ENCODE measurements at regions not wholly inside any gene's neighbourhood (a gene's known extent, or its start where the extent isn't known, plus 50 kb on each side); places are given as distances from the start of the nearest gene placed in this dataset.

GRCh38 chr20:39691151-39691862 is 729.2 kb downstream of the DHX35 start:
- peaks cover 26% of the 10 kb centered on the region for H3K9me3 Mint-ChIP-seq
- no peaks in the 10 kb centered on the region for H3K36me3 Mint-ChIP-seq (ENCODE audit: low read depth)
- H3K27me3 Mint-ChIP-seq (ENCODE audit: insufficient read depth): no peaks in the 10 kb centered on the region
- no peak overlapping the region for H3K27ac Mint-ChIP-seq
- H3K4me1 Mint-ChIP-seq (ENCODE audit: low read depth): no peaks in the 10 kb centered on the region
- no peak for TF ChIP-seq CTCF (IDR thresholded peaks at IDR 0.05)
- H3K4me3 Mint-ChIP-seq: no peak overlapping the region
- DNase-seq: no peak

- no peak for DNase-seq
- peaks cover 20% of the 10 kb centered on the region for H3K9me3 Mint-ChIP-seq
- H3K27ac Mint-ChIP-seq: no peak overlapping the region
- H3K36me3 Mint-ChIP-seq (ENCODE audit: low read depth): peaks cover 3% of the 10 kb centered on the region; the same call in 1 of the 2 replicates
- H3K4me3 Mint-ChIP-seq: no peak overlapping the region
- TF ChIP-seq CTCF (IDR thresholded peaks at IDR 0.05): no peak
- H3K27me3 Mint-ChIP-seq (ENCODE audit: insufficient read depth): peaks cover 2% of the 10 kb centered on the region
- H3K4me1 Mint-ChIP-seq (ENCODE audit: low read depth): no peaks in the 10 kb centered on the region
These were observed 714.8 kb downstream of the DHX35 start for GRCh38 chr20:39676857-39677391.

GRCh38 chr20:39676241-39676640 is 714.1 kb downstream of the DHX35 start:
- Mint-ChIP-seq H3K4me3 (no peak overlapping the region), H3K27ac (no peak overlapping the region), H3K4me1 (ENCODE audit: low read depth) (no peaks in the 10 kb centered on the region), H3K36me3 (ENCODE audit: low read depth) (peaks cover 3% of the 10 kb centered on the region; the same call in 1 of the 2 replicates), H3K27me3 (ENCODE audit: insufficient read depth) (peaks cover 2% of the 10 kb centered on the region), H3K9me3 (peaks cover 13% of the 10 kb centered on the region)
- no peak for DNase-seq
- no peak for TF ChIP-seq CTCF (IDR thresholded peaks at IDR 0.05)

- Mint-ChIP-seq H3K4me3 (no peak overlapping the region), H3K36me3 (ENCODE audit: low read depth) (peaks cover 3% of the 10 kb centered on the region; the same call in 1 of the 2 replicates), H3K27ac (no peak overlapping the region), H3K27me3 (ENCODE audit: insufficient read depth) (peaks cover 2% of the 10 kb centered on the region; the same call in 1 of the 2 replicates), H3K4me1 (ENCODE audit: low read depth) (no peaks in the 10 kb centered on the region), H3K9me3 (peaks cover 8% of the 10 kb centered on the region)
- no peak for DNase-seq
- no peak for TF ChIP-seq CTCF (IDR thresholded peaks at IDR 0.05)
These were observed 712.7 kb downstream of the DHX35 start for GRCh38 chr20:39674842-39675241.

- no peaks in the 10 kb centered on the region for H3K36me3 Mint-ChIP-seq (ENCODE audit: low read depth)
- H3K27me3 Mint-ChIP-seq (ENCODE audit: insufficient read depth): no peaks in the 10 kb centered on the region; the same call in 1 of the 2 replicates
- no peak for TF ChIP-seq CTCF (IDR thresholded peaks at IDR 0.05)
- H3K4me1 Mint-ChIP-seq (ENCODE audit: low read depth): no peaks in the 10 kb centered on the region
- peaks cover 14% of the 10 kb centered on the region for H3K9me3 Mint-ChIP-seq
- no peak overlapping the region for H3K27ac Mint-ChIP-seq
- H3K4me3 Mint-ChIP-seq: no peak overlapping the region
- no peak for DNase-seq
These were observed 708.8 kb downstream of the DHX35 start for GRCh38 chr20:39670988-39671387.
